Ramos (cell line): ENCODE measurements at regions not wholly inside any gene's neighbourhood (a gene's known extent, or its start where the extent isn't known, plus 50 kb on each side); places are given as distances from the start of the nearest gene placed in this dataset.

ENCODE experiments used
- in situ Hi-C: fragments of 300-500 bp; cut with MboI; formaldehyde crosslinking; loops from one replicate; pipeline ENCODE4 v1.14.3; 2022; ENCODE audit warnings: low sequenced_read_pairs; ENCODE audit not compliant: unreplicated experiment

DNA sequence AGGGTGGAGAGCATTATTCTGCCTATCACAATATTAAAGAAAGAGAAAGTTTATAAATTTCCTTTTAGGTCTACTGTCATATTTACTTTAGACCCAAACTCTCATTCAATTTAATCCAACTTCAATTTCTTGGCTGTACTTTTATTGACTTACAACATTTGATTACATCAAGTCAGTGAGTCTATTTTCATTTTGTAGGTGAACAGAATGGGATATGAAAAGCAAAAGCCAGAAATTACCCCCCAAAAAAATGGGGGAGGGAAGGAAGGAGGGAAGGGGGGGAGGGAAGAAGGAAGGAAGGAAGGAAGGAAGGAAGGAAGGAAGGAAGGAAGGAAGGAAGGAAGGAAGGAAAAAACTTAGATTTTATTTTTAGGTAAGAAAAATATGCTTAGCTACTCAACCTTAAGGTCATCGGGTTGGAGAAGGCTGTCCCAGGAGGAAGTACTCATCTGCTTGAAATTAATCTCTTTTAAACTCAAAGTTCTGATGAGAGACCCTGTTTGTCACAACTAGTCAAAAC is 320.1 kb upstream of the ATP11B start:
- in situ Hi-C loops = no loop called here

DNA sequence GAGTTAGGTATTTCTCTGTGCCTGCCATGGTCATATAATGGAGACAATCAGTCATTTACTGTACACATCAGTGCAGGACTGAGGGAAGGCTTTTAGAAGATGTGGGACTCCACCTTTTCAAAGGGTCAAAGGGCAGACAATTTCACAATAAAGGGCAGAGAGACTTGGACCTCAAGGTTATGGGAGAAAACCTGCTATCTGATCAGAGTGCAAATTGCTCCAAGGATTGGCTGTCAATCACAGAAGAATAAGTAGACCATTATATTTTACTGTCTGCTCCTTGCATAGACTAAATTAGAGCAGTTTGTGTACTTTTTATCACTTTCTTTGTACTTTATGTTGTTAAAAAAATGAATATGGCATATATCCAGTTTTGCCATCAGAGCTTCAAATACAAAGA is 314.9 kb upstream of the ATP11B start:
- in situ Hi-C loops = no loop called here

DNA sequence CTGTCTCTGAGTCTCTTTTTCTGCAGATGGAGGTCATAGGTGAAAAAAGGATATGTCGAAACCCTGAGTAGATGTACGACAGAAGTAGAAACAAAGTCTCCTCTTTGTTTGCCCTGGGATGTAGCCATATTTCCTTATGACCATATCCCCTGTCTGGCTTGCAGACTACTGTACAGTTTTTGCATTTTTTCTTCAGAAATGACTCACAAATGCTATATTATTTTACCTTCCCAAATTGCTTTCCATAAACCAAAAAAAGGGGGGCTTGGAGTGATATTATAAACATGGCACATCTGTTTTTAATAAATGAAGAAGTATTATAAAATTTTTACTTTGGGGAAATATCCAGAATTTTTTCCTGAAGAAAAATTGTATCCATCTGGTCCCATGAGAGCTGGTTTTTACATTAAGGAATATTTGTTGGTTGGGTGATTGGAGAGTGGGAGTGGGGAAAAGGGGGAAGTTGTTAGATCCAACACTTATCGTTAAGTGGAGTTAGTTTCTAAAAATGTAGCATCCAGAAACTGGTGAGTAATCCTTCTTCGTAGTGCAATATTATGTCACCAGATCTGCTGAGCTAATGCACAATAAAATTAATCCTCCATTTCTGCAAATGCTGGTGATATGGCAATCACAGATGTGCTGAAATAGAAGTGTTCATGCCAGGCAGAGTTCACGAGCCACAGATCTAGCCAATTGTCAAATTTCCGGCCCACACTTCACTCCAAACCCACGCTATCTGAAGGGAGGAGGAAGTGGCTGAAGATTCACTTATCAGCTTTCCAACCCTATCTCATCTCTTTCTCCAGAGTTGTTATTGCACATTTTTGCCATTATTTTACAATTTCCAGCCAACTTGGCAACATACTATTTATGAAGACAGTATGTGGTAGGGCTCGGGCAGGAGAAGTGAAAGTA is 313.6 kb upstream of the ATP11B start:
- in situ Hi-C loops = no loop called here

DNA sequence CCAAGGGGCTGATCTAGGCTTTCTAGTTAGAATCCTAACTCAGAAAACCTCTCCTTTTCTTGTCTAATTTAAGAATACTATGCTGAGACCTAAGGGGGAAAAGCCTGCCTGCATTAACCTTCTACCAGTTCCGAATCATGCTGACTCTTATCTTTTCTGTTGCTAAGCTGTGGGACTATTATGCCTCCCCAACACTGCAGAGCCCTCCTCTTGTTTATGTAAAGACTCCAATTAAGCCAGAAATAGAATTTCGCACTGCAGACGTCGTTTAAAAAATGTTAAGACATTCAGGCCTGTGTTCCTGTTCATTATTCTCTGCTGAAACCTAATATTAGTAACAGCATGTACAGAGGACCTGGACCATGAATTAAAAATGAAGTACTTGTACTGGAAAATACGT is 310.6 kb upstream of the ATP11B start:
- in situ Hi-C loops = no loop called here

DNA sequence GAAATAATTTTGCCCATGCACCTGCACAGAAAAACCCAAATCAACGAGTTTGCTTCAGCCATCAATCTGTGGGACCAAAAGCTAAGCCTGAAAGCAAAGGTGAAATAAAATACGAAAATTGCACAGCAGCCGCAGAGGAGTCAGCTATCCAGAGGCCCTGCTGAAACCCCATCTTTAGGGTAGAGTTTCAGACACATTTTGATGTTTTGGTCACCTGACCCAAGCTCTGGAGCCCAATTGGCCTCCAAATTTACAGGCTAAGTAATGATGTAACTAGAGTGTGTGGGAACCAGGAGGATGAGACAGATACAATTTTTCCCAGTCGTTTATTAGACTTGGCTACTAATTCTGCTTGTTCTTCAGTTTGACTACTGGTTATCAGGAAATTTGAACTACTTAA is 308.6 kb upstream of the ATP11B start:
- in situ Hi-C loops = no loop called here

DNA sequence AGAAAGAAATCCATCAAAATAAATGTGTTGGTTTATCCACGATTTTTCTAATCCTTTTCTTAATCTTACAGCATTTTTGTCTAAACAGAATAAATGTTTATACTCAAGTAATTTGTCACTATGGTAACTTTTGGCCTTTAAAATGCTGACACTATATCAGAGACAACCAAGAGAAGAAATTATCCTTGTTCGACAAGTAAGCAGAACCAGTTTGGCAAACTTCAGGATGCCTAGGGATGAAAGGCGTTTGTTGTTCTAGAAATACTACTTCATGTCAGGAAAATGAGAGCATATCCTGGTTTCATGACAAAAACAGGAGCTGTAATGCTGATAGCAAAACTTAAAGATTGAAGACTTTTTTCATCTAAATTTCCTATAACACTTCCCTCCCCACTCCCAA is 308.0 kb upstream of the ATP11B start:
- in situ Hi-C loops = no loop called here

DNA sequence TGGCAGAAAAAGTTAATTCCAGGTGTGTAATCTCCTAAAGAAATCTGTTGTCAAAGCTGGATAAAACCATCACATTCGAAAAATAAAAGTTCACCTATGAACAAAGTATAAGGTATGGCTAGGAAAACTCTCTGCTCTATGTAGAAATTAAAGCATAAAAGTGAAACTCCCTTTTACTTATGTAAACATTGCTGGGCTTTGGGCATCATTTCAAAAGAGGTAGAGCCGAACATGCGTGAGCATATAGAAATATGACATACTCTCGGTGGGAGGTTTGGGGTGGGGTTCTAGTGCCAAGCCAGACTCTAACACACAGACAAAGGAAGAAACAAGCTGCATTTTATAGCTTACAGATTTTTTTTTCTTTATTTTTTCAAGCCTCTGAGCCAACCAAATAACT is 306.8 kb upstream of the ATP11B start:
- in situ Hi-C loops = no loop called here

DNA sequence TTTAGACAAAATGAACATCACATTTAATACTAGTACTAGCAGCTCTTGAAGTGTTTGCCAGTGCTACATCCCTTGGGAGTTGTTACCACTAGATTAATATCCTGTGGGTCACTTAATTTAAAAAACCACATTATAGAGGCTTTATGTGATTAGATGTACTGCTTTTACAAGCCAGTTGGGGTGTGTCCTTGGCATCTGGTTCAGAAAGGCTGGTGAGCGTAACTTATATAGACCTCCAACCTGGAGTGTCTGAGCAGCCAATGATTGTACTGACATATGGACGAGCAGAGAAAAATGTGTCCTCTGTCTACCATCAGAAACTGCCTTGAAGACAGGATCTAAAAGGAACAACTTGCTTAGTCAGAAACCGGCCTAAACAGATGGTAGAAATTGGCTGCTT is 306.2 kb upstream of the ATP11B start:
- in situ Hi-C loops = no loop called here

DNA sequence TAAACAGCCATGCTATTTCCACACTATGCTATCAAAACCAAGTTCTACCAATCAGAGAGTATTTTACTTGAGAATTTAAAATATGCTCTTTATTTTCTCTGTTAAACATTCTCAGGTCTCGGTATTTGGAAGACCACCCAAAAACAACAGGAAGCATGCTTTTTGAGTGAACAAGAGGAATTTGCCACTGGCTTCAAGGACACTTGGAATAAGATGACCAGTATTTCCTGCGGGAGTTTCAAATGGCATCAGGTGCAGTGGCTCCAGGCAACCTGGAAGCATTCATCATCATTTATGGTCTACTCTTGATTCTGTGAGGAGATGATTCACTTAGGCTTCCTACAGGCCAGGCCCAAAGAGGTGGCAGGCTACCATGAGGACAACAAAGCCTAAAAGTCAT is 305.7 kb upstream of the ATP11B start:
- in situ Hi-C loops = no loop called here

DNA sequence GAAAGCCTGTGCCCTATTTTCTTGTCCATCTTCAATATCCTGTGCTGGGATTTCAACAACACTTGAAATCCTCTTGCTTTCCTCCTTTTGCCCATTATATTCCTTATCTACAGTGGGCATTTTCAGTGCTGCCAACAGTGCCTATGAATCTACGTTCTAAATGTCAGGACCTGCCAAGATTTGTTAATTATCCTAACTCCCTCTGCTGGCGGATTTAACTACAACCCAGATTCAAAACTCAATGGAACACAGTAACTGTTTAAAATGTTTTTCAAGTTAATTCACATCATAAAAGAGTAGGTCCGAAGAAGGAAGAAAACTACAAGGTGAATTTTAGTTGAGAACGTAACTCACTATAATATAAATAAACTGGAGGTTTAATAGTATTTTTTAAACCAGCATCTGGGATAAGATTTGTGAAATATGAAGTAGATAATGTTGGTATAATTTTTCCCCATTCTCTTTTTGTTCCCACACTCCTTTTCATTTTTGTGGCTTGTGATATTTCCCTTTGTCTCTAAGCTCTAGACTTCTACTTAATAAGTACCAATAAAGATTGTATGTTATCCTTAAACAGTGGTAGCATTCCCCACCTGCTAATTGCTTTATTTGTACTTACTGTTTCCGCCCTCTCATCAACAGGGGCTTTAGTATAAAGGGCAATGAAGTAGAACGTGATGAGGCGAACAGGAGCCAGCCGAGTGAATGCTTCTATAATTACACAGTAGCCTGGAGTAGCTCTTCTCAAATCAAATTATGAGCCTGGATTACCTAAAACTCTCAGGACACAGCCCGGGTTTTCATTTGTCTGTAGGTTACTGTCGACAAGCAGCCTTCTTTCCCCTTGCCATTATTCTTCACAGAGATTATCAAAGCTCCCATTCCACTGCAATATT is 302.5 kb upstream of the ATP11B start:
- in situ Hi-C loops = no loop called here

DNA sequence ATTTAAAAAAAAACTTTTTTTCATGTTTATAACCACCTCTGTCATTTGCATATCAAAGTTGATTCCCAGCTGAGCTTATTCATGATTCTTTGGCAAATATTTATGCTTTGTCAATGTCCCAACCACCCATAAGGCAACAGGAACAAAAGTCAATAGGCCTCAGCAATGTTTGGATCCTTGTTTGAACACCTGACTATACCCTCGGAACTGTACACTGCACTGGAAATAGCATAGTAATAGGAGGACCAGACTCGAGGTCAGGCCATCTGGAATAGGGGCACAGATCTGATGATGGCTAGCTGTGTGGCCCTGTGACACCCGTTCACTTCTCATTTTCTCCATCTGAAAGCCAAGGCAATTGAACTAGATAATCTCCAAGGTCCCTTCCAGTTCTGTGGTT is 301.7 kb upstream of the ATP11B start:
- in situ Hi-C loops = no loop called here

DNA sequence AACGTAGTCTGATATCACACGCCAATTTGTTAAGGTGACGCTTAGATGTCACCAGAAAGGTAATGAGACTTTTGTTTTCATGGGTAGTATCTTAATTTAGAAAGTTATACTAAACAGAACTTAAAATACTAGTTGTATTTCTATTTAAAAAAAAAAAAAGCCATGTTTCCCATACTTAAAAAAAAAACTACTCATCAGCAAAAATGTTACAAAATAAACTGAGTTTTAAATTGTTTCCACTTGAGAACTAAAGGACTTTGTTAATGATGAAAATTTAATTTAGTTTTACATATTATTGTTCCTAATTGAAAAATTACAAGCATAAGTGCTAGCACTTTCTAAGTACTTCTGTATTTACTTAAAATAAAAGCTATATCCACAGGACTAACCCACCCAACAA is 300.8 kb upstream of the ATP11B start:
- in situ Hi-C loops = no loop called here

DNA sequence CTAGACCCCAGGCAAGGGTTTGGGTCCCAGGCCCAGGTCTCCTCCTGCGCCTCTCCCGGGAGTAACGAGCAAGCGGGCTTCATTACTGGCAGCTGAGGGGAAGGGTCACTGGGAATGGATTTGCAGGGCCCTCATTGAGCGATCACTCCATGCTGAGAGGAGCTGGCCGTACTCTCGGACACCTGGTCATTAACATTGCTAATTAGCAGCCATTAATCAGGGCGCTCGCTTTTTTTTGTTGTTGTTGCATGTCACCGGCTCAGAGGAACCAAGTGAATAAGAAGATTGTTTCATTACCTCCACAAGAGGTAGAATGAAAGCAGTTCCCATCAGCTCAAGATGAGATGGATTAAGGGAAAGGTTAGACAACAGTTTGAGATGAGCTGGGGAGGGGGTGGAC is 293.0 kb upstream of the ATP11B start:
- in situ Hi-C loops = no loop called here

DNA sequence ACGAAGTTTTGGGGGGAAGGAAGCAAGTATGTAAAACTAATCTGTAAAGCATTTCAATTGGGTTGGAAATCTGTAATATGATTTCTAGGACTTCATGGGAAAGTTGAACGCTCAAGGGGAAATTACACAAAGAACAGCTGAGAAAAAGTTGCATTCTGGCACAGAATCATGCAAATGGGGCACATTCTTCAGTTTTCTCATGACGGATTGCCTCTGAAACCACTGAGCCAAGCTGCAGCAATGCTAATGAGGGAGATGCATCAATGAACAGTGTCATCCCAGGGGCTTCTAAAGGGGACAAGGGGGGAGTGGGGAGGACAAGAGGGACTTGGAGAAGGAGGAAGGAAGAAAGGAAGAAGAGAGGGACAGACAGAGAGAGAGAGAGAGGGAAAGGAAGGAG is 291.4 kb upstream of the ATP11B start:
- in situ Hi-C loops = no loop called here

DNA sequence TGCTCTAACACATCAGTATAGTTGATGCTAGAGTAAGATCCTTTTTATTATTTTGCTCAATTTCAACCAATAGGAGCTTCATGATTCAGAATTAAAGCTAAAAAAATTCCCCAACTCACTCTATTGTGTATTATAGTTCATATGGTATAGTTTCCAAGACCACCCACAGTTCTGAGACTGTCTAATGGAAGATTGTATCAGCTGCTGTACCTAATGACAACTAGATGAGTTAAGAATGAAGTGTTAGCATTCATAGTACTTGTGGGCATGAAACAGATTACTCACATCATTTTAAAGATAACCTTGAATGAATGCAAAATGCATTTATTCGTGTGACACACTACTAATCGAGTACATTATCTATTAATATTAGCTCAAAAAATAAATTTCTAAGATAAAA is 289.9 kb upstream of the ATP11B start:
- in situ Hi-C loops = no loop called here

DNA sequence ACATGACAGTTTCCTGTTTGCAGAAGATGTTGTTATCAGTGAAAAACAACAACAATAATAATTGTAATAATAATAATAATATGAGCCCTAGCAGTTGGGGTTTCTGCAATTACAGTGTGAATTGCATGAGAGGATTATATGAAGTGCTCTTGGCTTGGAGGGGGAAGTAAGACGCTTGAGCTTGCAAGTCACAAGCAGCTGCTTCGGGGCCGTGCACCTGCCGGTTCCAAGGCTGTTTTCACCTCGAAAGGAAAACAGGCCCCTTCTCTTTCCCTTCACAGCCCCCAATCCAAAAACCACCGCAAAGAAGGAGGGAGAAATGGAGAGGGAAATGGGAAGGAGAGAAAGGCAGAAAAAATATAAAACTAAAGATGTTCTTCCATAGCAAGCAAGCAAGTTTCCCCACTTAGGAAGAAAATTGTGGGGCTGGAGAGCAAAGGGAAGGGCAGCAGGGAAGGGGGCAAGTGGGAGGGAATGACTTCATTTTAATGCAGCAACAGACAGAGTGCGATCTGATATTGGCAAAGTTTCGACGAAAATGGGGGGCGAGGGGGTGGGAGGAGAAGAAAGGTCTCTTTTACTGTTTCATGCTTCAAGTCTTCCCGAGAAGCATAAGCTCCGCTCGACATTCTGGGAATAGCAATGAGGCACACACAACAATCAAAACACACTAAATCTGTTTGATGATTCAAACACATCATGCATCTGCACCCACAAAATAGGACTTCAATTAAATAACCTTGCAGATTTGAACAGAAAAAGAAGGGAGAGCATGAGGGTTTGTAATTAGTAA is 284.2 kb upstream of the ATP11B start:
- in situ Hi-C loops = no loop called here

DNA sequence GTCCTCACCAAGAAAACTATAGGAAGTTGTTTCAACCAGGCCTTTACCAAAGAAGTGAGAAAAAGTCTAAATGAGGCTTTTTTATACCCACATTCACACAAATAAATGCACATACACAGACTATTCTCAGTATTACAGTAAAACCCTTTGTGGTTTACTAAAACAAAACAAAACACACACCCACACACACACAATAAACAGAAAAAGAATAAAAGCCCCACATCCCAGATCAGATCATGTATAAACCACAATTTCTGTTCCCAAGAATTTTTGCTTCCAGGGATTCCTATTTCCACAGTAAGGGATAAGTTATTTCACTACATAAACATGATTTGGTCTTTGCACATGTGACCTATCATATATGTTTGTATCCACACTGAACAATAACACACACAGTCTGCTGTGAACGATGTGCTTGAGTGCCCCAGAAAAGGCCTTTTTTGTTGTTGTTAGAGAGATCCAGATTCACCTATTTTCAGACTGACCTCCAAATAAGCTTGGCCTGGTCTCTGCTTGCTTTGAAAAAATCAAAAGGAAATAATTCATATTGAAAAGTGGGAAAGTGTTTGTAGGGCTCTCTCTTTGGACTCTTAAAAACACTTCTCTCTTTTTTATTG is 283.4 kb upstream of the ATP11B start:
- in situ Hi-C loops = no loop called here

DNA sequence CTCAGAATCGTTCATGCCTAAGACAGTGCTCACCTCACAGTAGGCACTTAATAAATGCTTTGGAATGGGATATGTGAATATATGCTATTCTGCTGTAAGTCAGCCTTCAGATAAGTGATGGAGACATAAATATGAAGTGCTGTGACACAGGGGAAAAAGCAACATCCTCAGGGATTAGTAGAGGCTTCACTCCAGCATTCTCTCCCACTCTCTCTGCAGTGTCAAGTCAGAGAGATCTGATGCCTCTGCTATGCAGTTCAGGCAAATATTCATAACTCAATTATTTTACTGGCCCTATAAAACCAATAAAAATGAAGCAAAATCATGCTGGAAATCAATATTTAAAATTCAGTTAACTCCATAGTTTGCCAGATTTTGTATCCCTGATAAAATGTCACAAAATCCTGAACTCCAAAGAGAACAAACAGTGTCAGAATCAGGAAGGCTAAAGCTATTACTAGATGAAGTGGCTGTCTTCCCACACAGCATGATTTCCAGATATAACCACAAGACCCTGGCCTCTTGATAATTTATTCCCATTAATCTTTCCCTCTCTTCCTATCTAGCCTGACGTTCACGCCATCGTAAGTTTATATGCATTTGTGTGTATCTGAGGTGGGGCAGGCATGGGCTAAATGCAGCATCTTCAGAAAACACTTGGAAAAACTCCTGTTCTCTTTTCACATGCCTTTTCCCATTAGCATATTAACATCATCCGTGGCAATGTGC is 278.9 kb upstream of the ATP11B start:
- in situ Hi-C loops = no loop called here

DNA sequence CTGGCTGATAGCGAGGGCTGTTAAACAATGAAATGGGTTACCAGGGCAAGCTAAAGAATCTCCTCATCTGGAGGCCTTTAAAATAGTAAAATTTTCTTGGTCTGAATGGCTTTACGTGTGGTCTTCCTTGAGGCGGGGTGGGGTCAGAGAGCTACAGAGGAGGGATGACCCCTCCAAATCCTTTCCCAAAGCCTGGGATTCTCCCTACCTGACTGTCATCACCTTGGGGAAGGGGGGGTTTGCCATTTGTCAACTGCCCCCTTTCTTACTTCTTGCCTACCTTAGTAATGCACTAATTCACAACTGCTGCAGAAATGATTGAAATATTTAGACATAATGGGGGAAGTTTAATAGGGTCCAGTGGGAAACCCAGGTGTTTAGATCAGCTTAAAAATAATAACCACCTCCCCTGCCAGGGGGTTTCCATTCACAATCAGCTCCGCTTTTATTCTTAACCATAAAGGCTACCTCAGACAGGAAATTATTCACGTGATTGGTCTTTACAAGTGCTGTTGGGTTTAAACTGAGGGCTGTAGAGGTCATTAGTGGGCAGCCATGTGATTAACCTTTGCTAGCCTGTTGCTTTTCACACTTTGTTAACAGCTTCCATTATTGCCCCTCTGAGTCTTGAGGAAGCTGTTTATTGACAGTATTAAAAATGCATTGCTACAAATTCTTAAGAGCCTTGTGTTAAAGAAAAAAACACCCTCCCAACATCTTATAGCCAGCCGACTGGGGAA is 276.5 kb upstream of the ATP11B start:
- in situ Hi-C loops = no loop called here
